Embryonic facial prominence (tissue), 1 donor: ENCODE measurements at regions not wholly inside any gene's neighbourhood (a gene's known extent, or its start where the extent isn't known, plus 50 kb on each side); places are given as distances from the start of the nearest gene placed in this dataset.

Experiments
- DNase-seq: peaks from one replicate; pipeline ENCODE4 v3.0.0-alpha.2; 2016; ENCODE audit errors: extremely low spot score

DNA sequence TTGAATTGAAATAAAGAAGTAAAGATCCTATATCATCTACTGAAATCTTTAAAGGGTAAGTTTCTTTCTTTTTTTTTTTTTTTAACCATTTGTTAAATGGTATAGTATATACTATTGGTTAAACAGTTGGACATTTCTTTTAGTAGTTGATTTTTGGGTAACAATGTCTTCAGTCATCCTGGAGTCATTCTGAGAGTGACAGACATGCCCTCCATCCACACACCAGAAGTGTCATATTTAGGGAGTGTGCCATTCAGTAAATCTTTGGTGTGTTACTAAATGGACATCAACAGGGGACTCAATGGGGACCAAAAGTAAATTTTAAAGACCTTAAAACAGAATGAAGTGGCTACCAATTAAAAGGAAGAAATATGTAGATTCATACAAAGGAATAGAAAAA lies 50.8 kb upstream of the SLC39A10 start:
- no peak for DNase-seq

DNA sequence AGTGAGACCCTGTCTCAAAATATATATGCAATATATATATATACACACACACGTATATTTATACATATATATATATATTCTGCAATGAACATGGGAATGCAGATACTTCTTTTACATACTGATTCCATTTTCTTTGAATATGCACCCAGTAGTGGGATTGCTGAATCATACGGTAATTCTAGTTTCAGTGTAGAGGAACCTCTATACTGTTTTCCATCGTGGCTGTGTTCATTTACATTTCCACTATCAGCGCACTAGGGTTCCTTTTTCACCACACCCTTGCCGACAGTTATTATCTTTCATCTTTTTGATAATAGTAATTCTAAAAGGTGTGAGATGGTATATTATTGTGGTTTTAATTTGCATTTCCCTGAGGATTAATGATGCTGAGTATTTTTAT lies 52.3 kb upstream of the SLC39A10 start:
- no peak for DNase-seq

DNA sequence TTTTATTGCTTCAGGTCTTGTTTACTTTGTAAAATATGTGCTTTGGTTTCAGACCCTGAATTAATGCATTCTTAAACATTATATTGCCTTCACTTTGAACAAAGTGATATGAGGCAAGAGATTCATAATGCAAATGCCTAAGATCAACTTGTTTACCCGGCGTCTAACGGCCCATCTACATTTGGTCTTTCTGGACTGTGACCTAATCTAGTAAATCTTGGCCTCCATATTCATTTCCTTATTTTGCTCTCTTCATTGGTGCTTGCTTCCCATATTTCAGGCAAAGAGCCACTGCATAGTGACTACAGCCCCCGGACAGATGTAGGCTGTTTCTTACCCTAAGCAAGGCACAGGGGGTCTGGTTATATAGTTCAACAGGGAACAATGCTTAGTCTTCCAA lies 53.0 kb upstream of the SLC39A10 start:
- DNase-seq, result no peak

DNA sequence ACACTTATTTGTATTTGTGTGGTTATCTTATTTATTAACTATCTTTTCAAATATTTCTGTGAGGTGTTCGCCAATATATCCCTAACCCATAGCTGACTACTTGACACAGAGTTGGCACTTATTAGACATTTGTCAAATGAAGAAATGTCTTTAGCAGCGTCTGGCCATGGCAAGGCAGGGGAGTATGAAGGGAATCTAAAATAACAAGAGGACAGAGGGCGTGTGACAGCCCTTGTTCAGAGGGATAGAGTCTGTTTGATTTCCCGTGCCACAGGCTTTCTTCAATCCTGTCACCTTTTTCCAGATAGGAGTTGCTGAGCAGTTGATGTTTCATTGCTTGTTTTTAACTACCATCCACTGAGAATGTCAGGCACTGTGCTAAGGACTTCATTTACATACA lies 53.6 kb upstream of the SLC39A10 start:
- no peak for DNase-seq

DNA sequence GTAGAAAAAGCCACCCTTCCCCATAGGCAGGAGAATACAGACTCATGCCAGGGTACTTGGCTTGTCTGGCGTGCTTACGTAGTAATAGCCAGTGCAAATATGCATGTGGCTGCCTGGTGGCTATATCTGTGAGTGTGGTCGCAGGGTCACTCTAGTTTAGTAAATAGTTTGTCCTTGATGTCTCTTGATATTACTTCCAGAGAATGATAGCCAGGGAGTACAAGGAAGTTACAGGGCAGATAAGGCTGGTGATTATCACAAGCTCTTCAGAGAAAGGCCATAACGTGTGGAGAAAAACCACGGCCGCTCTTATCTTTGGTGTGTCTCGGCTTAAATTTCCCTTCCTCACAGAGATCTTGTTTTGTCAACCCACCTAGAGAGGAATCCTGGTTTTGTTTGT lies 54.3 kb upstream of the SLC39A10 start:
- DNase-seq, result no peak

DNA sequence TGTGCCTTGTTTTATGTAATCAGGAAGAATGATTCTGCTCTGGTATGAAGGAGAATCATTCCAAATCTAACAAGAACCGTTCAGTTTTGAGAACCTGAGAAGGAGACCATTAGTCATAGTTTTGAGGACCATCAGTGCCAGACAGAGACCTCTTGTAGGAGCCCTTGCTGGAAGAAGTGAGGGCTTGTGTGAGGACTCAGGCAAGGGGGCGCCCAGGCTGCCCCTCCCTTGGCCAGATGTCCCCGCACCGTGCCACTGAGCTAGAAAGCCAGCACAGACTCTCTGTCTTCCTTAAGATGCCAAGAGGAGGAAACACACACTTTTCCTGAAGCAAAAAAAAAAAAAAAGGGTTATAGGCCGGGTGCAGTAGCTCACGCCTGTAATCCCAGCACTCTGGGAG lies 55.7 kb upstream of the SLC39A10 start:
- no peak for DNase-seq

DNA sequence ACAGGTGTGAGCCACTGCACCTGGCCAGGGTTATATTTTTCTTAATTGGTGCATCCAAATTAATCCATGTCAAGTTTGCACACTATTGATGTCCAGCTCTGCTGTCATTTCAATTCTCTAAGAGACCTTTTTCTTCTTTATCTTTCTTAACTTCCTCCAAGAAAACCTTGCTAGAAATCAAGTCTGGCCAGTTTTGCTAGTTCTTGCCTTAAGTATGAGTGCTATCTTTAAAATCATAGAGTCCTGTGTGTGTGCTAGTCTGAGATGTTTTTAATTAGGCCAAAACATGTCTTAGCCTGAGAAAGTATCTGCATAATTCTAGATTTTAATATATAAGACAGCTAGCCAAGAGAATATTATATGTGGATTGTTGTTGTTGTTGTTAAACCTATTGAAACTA lies 56.2 kb upstream of the SLC39A10 start:
- no peak for DNase-seq

DNA sequence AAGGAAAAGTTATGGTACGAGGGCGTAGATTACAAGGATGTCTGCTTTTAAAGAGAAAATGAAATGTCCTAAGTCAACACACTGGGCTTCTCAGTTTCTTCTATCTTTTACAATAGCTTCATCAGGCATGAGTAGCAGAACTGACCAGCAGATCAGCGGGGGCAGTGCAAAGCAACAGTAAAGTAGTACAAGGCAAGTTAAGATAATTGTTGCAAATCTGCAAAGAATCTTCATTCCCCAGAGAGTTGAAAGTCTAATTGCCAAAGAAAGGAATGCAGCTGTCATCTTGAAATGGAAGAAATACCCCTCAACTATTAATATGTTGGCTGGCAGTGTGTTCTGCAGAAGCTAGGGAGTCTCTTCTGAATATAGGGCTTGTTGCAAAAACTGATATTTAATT lies 60.2 kb upstream of the SLC39A10 start:
- DNase-seq, result no peak

DNA sequence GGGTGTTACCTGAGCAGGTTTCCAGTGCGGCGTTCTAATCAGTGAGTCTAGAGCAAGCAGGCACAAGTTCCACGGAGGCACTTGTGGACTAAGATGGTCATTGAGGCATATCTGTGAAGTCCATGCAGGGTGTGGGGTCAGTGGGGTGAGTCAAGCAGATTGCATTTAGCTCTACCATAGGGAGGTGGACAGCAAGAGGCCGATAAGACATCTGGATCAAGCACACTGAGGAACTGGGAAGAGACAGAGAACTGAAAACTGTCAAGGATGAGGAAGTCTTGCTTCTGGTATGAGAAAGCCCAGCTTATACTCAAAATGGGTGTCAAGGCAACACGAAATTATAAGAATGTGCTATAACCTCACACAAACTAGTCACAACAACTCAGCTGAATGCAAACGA lies 61.2 kb upstream of the SLC39A10 start:
- no peak for DNase-seq

DNA sequence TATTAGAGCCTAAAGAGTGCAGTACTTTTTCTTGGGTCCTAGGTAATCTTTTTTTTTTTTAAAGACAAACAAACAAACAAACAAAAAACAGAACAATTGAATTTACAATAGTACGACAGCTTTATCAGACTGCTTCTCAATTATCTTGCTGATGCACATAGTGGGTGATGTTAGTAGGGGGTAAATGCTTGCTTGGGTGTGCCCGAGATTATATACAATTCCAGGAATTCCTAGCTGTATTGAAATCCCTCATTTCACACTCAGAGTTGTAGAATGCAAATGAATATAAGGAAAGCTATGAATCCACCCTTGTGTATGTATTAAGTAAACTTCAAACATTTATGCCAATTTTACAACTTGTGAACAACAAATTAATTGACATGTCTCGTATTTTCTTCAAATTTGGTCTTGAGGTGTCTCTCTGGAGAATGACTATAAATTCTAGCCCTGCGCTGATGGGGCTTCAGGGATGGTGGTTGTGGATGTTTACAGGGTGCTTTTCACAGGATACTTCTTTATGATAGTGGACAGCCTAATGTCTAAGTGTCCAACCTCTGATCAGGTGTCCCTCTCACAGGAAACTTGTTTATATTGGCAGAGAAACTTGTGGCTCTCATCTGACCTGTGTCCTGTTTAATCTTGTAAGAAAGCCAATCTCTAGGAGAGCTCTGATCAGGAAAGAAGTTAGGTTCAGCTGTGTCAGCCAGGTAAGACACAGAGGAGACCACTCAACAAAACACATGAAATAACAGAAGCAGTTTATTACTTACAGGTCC lies 61.9 kb upstream of the SLC39A10 start:
- no peak for DNase-seq

DNA sequence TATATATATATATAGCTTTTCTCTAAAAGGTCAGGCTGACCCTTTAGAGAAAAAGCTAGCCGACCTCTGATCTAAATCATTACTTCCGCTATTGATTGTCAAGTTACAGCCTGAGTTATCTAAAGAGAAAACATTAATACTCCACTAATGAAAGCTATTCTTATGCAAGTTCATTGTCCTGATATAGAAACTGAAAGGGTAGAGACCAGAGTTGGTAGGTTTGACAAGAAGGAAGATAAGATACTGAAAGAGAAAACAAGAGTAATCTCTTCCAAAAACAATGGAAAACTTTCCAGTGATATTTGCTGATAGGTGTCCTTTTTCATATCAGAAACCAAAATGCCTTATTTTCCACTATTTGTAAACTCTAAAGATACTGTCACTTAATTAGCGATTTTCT lies 62.8 kb upstream of the SLC39A10 start:
- no peak for DNase-seq

DNA sequence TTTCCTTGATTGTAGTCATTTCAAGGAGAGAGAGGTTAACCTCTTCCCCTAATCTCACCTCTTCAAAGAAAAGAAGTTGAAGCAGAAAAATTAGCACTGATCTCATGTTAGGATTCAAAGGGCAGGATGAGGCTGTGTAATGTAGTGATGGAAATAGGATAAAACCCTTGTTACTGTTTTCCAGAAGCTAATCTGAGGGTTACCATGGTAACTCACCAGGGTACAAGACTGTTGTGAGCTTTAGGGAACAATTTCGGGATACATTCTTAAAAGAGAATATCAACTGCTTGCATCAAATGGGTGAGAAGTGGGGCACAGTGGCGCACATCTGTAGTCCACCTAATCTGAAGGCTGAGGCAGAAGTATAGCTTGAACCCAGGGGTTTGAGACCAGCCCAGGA lies 64.9 kb upstream of the SLC39A10 start:
- DNase-seq, result no peak

DNA sequence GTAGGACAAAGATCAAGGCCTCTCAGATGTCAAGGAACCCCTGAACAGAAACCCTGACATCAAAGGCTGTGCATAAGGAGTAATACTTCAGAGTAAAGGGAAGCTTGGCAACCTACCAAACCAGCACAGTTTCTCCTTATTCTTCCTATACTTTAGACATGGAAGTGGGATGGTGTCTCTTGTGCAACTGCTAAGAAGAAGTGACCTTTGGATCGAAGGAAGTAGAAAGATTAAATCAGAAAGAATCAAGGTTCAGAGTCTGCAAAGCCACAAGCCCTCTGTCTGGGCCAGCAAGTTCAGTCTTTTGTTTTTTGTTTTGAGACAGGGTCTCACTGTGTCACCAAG lies 66.2 kb upstream of the SLC39A10 start:
- DNase-seq, result no peak

DNA sequence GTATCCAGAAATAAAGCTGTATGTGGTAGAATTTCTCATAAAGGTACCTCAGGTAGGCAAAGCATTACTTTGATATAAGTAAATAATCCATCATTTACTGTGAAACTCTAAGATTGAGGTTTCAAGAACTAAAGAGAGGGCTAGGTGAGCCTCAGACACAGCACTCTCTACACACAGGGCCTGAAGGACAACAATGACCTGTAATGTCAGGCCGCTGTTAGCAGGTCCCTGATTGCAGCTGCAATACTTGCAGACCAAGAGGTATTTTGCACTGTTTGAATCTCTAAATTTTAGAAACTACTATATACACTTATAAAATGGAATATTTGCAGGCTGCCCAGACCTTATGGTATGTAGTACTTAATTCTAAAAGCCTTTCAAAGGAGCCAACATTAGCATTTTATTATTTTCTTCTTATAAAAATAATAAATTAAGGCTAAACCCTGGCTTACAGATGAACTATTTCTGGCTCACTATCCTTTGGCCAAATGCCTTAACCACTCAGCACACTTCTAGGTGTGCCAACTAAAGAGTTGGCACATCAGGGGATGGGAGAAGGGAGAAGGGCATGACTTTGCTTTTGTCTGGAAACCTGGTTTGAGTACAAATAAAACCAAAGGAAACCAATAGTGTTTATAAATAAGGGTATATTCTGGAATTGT lies 66.7 kb upstream of the SLC39A10 start:
- DNase-seq, result no peak

DNA sequence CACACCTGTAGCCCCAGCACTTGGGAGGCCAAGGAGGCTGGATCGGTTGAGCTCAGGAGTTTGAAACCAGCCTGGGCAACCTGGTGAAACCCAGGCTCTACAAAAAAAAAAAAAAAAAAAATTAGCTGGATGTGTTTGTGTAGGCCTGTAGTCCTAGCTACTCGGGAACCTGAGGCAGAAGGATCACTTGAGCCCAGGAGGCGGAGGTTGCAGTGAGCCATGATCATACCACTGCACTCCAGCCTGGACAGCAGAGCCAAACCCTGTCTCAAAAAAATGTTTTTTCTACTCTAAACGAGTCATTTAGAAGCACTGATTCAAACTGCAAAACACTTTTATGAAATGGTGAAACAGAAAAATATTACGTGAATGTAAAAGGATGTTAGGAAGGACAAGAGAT lies 69.1 kb upstream of the SLC39A10 start:
- no peak for DNase-seq

DNA sequence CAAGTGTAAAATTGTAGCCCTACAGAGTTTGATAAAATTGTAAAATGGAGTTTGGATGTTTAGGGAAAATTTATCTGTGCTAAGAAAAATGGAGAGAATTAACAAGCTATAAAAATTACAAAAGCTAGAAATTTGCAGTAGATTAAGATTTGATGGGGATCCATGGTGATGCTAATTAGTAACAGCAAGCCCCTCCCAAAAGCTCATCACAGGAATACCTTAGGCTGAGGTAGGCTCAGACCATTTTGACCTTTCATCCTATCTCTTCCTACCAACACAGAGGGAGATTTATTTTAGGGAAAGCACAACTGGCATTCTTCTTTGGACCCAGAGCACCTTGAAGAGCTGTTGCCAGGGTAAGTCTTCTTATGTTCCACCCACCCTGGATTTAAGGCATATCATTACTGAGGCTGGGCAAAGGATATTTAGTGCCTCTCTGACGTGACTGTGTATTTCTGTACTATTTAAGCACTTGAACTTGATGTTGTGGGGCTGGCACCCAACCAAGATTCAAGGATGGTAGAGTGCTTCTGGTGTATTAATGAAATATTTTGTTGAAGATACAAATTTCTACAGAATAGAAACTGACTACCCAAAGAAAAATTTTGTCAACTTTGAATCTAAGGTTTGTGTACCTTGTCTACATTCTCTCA lies 70.8 kb upstream of the SLC39A10 start:
- DNase-seq, result no peak

DNA sequence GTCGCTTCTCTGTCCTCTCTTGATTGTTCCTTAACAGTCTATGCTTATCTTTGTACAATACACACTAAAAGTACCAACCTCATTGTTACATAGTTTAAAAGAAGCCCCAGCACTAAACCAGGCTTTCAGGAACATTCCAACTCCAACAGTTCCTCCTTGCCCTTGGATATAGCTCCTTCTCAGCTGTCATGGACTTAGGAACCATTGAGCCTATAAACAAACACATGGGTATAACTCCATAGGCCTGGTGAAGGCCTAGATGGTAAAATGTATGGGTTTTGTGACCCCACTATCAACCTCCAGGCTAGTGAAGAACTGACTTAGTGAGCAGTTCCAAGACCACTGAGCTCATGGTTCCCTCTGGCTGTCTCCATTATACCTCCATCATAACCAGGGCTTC lies 74.8 kb upstream of the SLC39A10 start:
- no peak for DNase-seq

DNA sequence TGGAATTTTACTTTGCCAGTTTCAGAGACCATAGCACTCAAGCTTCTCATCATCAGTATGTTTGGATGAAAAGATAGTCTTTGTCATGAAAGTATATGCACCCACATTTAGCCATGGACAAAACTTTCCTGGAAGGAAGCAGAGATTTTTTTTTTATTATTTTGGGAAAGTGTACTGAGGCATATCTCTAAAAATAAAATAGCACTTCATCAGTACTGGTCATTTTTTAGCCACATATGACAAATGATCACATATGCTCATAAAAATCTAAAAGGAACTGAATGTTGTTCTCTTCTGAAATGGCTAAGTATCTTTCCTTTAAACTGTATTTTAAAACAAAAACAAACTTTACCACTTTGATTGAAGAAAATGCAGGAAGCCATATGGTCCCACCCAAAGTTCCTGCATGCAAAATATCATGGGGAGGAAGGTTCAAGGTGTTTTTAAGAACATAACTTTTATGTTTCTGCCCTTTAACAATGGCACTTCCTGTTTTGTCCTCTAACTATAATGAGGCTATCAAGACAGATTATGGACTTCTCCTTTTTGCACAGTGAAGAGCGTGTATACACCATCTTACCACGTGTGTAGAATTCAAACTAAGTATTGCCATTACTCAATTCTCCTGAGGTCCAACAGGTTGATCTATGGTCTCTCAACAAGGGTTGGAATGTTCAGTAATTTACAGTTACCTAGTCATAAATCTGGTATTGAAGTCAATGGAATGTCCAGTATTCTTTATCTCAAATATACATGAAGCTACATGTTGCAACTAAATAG lies 77.1 kb upstream of the SLC39A10 start:
- no peak for DNase-seq

DNA sequence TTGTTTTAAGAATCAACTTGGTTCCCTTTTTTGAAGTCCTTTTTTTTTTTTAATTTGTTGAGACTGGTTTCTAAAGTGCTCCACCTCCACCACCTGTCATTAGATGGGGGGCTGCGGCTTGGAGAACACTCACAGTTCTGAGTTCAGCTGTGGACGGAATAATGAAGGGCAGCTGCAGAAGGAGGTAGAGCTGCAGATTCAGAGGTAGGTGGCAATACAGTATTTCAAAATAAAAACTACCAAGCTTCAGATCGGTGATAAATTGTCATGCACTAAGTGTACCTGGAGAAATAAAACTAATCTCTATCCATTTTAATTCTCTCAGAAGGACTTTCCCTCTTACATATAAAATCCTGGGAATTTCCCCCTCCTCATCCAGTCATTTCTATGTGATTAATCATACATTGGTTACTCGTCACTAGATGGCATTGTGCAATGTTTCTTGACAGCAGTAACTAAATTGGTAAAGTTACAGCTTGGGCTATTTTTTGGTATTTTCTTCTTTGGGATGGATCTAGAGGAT lies 81.1 kb upstream of the SLC39A10 start:
- no peak for DNase-seq

DNA sequence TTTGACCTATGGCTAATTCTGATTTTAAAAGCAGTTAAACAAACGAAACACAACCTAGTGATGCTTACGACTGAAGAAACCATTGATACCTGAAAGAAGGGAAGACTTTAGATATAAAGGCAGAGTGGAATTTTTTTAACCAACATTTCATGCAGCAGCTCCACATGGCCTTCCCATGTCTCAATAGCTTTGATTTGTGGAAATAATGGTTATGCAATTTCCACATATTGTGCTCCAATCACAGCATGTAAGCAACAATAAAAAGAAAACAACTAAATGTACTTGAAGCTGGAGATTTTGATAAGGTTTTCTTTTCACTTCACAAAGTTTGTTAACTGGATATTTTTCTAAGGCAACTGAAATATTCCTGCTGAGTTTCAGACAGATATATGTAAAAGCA lies 82.0 kb upstream of the SLC39A10 start:
- DNase-seq, result no peak

DNA sequence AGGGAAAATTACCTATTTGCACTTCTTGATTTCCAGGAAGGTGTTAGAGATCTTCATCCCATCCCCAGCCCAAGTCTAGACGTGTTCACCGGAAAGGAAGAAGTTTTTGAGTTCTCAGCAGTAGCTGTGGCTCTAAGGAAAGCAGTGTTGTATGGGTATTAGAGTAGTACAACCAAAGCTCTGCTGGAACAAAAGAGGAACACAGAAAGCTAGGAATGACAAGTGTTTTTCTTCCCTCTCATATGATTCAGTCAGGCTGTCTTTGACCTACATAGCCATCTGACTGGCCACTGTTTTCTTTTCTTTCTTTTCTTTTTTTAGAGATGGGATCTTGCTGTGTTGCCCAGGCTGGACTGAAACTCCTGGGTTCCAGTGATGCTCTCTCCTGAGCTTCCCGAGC lies 82.7 kb upstream of the SLC39A10 start:
- no peak for DNase-seq
